DND-41 (cell line): ENCODE measurements at regions not wholly inside any gene's neighbourhood (a gene's known extent, or its start where the extent isn't known, plus 50 kb on each side); places are given as distances from the start of the nearest gene placed in this dataset.

ENCODE experiments used
- ATAC-seq: fragments of 200-7000 bp; cut with Tn5 transposase; 3 replicates; pipeline ENCODE4 v1.9.1; 2021; ENCODE audit warnings: low read depth; ENCODE audit not compliant: insufficient read depth
- DNase-seq: peaks from one replicate; pipeline ENCODE4 v3.0.0-alpha.2; 2020
- H2AFZ ChIP-seq: 2 replicates; pipeline ENCODE4 v1.6.0; 2012; ENCODE audit warnings: low read depth, low read length
- H3K27ac ChIP-seq: 2 replicates; pipeline ENCODE4 v1.5.1; 2012; ENCODE audit warnings: low read length, inconsistent platforms
- H3K27me3 ChIP-seq: fragments of 200-600 bp; sonication (generic); 2 replicates; pipeline ENCODE4 v1.6.0; 2012; ENCODE audit warnings: low read length, mild to moderate bottlenecking, inconsistent platforms; ENCODE audit not compliant: insufficient read depth, poor library complexity
- H3K36me3 ChIP-seq: 2 replicates; pipeline ENCODE4 v1.5.1; 2012; ENCODE audit warnings: low read length, inconsistent platforms; ENCODE audit not compliant: insufficient read depth
- H3K4me1 ChIP-seq: 2 replicates; pipeline ENCODE4 v1.5.1; 2012; ENCODE audit warnings: mild to moderate bottlenecking, low read length; ENCODE audit not compliant: insufficient read depth
- H3K4me2 ChIP-seq: 2 replicates; pipeline ENCODE4 v1.6.0; 2012; ENCODE audit warnings: mild to moderate bottlenecking, moderate library complexity, low read length, inconsistent platforms; ENCODE audit not compliant: insufficient read depth
- H3K4me3 ChIP-seq, 2 experiments: fragments of 200-600 bp in 1 of 2; shearing (Covaris generic) in 1 of 2; 2 replicates each; pipeline ENCODE4 v1.5.1; 2012 to 2016; ENCODE audit warnings: inconsistent platforms in 2 of 2, low read length in 2 of 2, mild to moderate bottlenecking in 2 of 2, low read depth in 1 of 2, moderate library complexity in 1 of 2
- H3K79me2 ChIP-seq: 2 replicates; pipeline ENCODE4 v1.6.0; 2012; ENCODE audit warnings: low read length, inconsistent platforms; ENCODE audit not compliant: insufficient read depth
- H3K9ac ChIP-seq: 2 replicates; pipeline ENCODE4 v1.6.0; 2012; ENCODE audit warnings: low read depth, mild to moderate bottlenecking, inconsistent platforms, low read length, moderate library complexity
- H3K9me3 ChIP-seq: 2 replicates; pipeline ENCODE4 v1.5.1; 2012; ENCODE audit warnings: low read length, moderate library complexity, mild to moderate bottlenecking, inconsistent platforms; ENCODE audit not compliant: insufficient read depth, severe bottlenecking
- H4K20me1 ChIP-seq: 2 replicates; pipeline ENCODE4 v1.6.0; 2012; ENCODE audit warnings: low read length; ENCODE audit not compliant: insufficient read depth
- CTCF ChIP-seq: IDR thresholded peaks from 2 replicates; pipeline ENCODE4 v1.5.1; 2012; ENCODE audit warnings: borderline replicate concordance, low read length, moderate library complexity, mild to moderate bottlenecking; ENCODE audit not compliant: poor library complexity, severe bottlenecking; ENCODE audit errors: extremely low read depth
- EZH2 ChIP-seq: IDR thresholded peaks from 3 replicates; pipeline ENCODE4 v1.6.1; 2012; ENCODE audit warnings: borderline replicate concordance, low read depth, mild to moderate bottlenecking, moderate library complexity, low read length, inconsistent platforms; ENCODE audit not compliant: severe bottlenecking

- no peaks in the 10 kb centered on the region for H3K36me3 ChIP-seq
- no peak overlapping the region for H3K4me2 ChIP-seq
- no peaks in the 10 kb centered on the region for H3K9me3 ChIP-seq
- no peak overlapping the region for H3K27ac ChIP-seq
- H3K79me2 ChIP-seq = no peaks in the 10 kb centered on the region
- H3K27me3 ChIP-seq = no peaks in the 10 kb centered on the region
- no peak overlapping the region for H2AFZ ChIP-seq
- DNase-seq = no peak
- no peak for ATAC-seq
- H3K9ac ChIP-seq = no peak overlapping the region
- H3K4me1 ChIP-seq = 0 out of 2 replicates have a peak, but pooled peaks cover 3% of the 10 kb centered on the region
- no peak overlapping the region for H3K4me3 ChIP-seq
- TF ChIP-seq CTCF (no peak), EZH2 (no peak)
- H4K20me1 ChIP-seq = no peaks in the 10 kb centered on the region
These were observed 258.5 kb downstream of the HACE1 start for GRCh38 chr6:104601131-104601651.

GRCh38 chr6:104600639-104600931 lies 259.1 kb downstream of the HACE1 start:
- H3K79me2 ChIP-seq = no peaks in the 10 kb centered on the region
- no peaks in the 10 kb centered on the region for H3K27me3 ChIP-seq
- no peak for ATAC-seq
- 0 out of 2 replicates have a peak, but pooled peaks cover 3% of the 10 kb centered on the region for H3K4me1 ChIP-seq
- H2AFZ ChIP-seq = no peak overlapping the region
- DNase-seq = no peak
- H3K27ac ChIP-seq = no peak overlapping the region
- H3K9me3 ChIP-seq = no peaks in the 10 kb centered on the region
- TF ChIP-seq EZH2 (no peak), CTCF (no peak)
- H3K4me2 ChIP-seq = no peak overlapping the region
- H3K36me3 ChIP-seq = no peaks in the 10 kb centered on the region
- no peaks in the 10 kb centered on the region for H4K20me1 ChIP-seq
- H3K9ac ChIP-seq = no peak overlapping the region
- no peak overlapping the region for H3K4me3 ChIP-seq

GRCh38 chr6:104599821-104600638 lies 259.7 kb downstream of the HACE1 start:
- no peak for TF ChIP-seq EZH2
- no peaks in the 10 kb centered on the region for H3K9me3 ChIP-seq
- ATAC-seq (no peak), DNase-seq (no peak)
- no peak overlapping the region for H3K9ac ChIP-seq
- H3K4me2 ChIP-seq = no peak overlapping the region
- no peaks in the 10 kb centered on the region for H3K36me3 ChIP-seq
- H3K4me1 ChIP-seq = 0 out of 2 replicates have a peak, but pooled peaks cover 3% of the 10 kb centered on the region
- H2AFZ ChIP-seq = no peak overlapping the region
- no peak overlapping the region for H3K4me3 ChIP-seq
- no peaks in the 10 kb centered on the region for H3K79me2 ChIP-seq
- no peaks in the 10 kb centered on the region for H4K20me1 ChIP-seq
- H3K27ac ChIP-seq = no peak overlapping the region
- H3K27me3 ChIP-seq = no peaks in the 10 kb centered on the region

- H3K9me3 ChIP-seq = no peaks in the 10 kb centered on the region
- H3K79me2 ChIP-seq = no peaks in the 10 kb centered on the region
- no peak overlapping the region for H3K4me2 ChIP-seq
- no peak overlapping the region for H3K27ac ChIP-seq
- no peaks in the 10 kb centered on the region for H4K20me1 ChIP-seq
- H3K4me1 ChIP-seq = no peaks in the 10 kb centered on the region
- TF ChIP-seq EZH2 (no peak), CTCF (no peak)
- no peak for DNase-seq
- H3K4me3 ChIP-seq = no peak overlapping the region
- no peak overlapping the region for H2AFZ ChIP-seq
- no peak overlapping the region for H3K9ac ChIP-seq
- ATAC-seq = peak; percentile 58; the same call in 1 of the 3 replicates
- no peaks in the 10 kb centered on the region for H3K36me3 ChIP-seq
- H3K27me3 ChIP-seq = no peaks in the 10 kb centered on the region
These were observed 262.1 kb downstream of the HACE1 start for GRCh38 chr6:104597541-104598050.
